GM10266 (cell line): ENCODE measurements at regions not wholly inside any gene's neighbourhood (a gene's known extent, or its start where the extent isn't known, plus 50 kb on each side); places are given as distances from the start of the nearest gene placed in this dataset.

ENCODE experiments used
- DNase-seq: peaks from one replicate; pipeline ENCODE4 v3.0.0; 2012; ENCODE audit errors: extremely low spot score
- TF ChIP-seq, protein P1 (sequence below): IDR thresholded peaks from 2 replicates; pipeline ENCODE4 v1.5.1; 2012; ENCODE audit warnings: mild to moderate bottlenecking, low read depth; ENCODE audit not compliant: control insufficient read depth, insufficient read depth; ENCODE audit errors: missing control alignments

DNA sequence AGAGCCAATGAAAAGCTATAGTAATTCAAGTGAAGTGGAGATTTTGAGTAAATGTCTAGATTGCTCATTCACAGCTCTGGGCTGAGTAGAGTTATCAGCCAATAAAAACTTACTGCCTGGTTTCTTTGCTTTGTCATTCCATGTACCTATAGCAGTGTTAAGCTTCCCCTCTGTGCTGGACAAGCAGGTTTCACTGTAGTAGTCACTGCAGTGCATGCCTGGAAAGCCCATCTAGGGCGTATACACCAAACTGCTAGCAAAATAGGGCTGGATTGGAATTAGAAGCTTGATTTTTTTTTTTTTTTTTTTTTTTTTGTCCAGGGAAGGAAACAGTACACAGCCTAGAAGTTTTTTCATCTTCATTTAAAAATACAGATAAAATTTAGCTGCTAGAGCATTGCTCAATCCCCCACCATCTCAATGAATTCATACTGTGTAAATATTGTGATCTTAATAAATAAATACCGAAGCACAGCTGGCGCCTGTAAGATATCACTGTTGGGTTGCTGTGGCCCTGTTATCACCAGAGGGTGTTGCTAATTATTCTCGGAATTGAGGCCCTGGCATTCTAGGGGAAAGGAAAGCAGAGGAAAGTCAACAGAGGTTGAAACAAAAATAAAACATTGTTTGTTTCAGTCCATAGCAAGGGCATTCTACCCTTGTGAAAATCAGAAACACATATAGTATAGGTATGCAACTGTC lies 968.5 kb upstream of the GJE1 start:
- TF ChIP-seq, protein P1, sequence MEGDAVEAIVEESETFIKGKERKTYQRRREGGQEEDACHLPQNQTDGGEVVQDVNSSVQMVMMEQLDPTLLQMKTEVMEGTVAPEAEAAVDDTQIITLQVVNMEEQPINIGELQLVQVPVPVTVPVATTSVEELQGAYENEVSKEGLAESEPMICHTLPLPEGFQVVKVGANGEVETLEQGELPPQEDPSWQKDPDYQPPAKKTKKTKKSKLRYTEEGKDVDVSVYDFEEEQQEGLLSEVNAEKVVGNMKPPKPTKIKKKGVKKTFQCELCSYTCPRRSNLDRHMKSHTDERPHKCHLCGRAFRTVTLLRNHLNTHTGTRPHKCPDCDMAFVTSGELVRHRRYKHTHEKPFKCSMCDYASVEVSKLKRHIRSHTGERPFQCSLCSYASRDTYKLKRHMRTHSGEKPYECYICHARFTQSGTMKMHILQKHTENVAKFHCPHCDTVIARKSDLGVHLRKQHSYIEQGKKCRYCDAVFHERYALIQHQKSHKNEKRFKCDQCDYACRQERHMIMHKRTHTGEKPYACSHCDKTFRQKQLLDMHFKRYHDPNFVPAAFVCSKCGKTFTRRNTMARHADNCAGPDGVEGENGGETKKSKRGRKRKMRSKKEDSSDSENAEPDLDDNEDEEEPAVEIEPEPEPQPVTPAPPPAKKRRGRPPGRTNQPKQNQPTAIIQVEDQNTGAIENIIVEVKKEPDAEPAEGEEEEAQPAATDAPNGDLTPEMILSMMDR: no peak

DNA sequence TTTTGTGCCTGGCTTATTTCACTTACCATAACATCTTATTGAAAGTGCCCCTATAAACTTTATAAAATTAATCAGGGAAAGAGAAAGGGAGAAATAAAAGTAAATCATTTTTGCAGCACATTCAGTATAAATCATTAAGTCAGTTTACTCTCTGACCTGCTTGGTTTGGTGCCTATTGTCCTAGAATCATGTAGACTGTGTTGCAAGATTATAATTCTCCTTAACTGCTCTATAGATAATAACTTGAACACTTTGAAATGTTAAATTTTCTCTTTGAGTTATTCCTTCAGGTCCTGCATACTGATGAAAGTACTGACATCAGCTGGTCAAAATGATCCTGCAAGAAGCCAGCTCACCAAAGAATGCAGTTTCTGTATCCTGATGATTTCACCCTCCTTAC lies 969.6 kb upstream of the GJE1 start:
- TF ChIP-seq, protein P1: no peak
- DNase-seq: no peak

More for the DNA sequence above, 968.5 kb upstream of the GJE1 start:
- DNase-seq: no peak

DNA sequence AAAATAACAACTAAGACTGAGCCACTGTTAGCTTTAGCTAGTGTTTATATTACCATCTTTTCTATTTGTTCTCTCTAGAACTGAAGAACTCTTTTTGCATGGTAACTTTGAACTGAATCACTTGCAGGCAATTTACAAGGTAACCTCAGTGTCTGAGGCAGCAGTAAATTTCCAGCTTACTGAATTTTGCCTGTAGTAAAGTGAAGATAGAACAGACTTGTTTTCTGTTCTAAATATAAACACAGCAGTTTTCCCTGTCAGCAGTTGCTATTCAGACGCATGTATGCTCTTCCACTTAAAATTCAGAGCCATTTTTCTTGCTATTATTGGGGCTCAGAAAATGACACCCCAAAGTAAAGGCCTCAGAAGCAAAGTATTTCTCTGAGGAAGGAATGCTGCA lies 974.0 kb upstream of the GJE1 start:
- TF ChIP-seq, protein P1: no peak
- DNase-seq: no peak

DNA sequence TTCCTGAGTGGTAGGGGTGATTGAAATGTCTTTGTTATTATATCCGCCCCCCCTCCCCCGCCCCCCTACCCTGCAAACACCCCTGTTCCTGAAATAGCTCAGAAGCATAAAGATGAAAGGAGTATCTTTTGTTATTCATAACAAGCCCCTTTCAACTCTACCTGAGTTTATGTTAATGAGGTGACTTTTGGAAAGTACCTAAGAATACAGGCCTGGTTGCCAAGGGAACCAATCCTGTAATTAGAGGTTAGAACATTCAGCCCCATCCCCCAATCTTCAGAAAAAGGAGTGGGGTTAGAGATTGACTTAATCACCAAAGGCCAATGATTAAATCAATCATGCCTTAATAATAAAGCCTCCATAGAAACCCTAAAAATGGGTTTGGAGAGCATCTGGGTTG lies 979.2 kb upstream of the GJE1 start:
- TF ChIP-seq, protein P1: no peak
- peak; percentile 7 for DNase-seq

DNA sequence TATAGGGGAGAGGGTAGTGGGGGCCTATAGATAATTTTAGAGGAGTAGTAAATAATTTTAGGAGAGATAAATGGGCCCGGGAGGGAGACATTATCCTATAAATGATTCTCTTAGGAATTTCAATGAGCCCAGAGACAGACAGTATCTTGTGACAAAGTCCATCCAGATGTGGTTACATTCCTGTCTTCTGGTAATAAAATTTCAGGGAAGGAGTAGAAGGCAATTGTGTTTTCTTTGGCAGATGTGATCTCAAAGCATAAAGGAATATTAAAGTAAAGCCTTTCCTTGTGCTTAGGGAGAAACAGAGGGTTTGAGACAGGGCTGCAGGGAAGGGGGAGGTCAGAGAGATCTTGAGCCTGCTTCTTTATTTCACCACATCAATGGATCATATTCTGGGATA lies 979.8 kb upstream of the GJE1 start:
- DNase-seq: no peak
- TF ChIP-seq, protein P1: no peak

DNA sequence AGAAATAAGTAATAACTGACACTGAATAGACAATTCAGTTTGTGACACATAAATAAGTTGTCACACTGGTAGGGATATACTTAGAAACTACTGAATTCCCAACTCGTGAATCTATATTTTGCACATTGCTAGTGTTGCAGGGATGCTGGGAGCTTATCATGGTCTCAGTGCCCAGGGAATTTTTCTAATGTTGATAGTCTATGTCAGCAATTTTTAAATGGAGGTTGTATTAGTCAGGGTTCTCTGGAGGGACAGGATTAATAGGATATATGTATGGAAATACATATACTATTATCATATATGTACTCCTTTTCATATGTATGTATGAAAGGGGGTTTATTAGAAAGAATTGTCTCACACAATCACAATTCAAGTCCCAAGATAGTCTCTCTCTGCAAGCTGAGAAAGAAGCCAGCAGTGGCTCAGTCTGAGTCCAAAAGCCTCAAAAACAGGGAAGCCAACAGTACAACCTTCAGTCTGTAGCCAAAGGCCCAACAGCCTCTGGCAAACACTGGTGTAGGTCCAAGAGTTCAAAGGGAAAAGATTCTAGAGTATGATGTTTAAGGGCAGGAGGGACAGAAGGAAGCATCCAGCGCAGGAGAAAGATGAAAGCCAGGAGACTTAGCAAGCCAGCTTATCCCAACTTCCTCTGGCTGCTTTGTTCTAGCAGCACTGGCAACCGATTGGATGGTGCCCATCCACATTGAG lies 980.9 kb upstream of the GJE1 start:
- DNase-seq: no peak
- TF ChIP-seq, protein P1: no peak

DNA sequence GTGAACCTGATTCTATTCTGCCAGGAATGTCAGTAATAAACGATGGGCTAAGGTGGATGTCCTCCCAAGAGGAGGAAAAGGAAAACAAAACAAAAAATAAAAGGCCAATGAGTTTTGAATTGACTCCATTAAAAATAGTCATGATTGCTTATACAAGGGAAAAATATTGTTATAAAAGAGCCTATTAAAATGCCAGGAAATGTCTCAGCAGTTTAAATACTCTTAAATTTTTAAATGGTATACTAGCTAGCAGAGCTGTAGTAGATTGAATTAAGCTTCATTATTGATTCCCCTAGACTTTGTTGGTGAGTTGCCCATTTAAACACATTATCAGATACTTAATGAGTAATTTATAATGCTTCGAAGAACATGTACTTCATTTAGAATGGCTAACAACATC lies 990.9 kb upstream of the GJE1 start:
- TF ChIP-seq, protein P1: no peak
- DNase-seq: no peak
